ENCODE measurements at regions not wholly inside any gene's neighbourhood (a gene's known extent, or its start where the extent isn't known, plus 50 kb on each side); places are given as distances from the start of the nearest gene placed in this dataset.

DNA sequence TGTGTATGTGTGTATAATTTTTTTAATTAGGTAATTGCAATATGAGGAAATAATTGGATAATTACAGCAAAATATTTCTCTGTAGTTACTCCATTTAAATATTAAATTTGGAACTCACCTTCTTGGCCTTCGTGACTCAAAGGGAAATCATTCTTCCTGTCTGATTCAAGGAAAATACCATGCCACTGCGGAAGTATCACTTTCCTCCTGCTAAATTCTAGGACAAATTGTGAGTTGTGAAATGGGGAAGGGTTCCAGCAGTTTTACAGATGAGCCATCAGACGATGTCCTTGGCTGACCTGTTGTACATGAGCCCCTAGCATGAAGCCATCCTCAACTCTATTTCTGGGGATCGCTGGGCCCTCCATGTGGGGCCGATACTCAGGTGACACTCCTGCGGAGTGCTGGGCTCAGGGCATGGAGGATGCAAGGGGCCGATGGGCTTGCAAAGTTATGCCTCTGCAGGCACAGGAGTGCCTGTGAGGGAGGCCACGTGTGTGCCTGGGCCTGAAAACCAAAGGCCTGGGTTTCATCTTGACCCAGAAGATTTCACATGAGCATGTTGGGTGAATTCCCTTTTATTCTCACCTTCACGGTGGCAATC lies 179.6 kb upstream of the TCERG1L start:
- H3K79me1 ChIP-seq (ENCODE audit: insufficient read depth, low read depth, low read length, poor library complexity, severe bottlenecking): no peaks in the 10 kb centered on the region
- H3K23me2 ChIP-seq (ENCODE audit: insufficient read length, low read depth, low read length, poor library complexity, severe bottlenecking): no peaks in the 10 kb centered on the region
- no peaks in the 10 kb centered on the region for H3K4me1 ChIP-seq (ENCODE audit: insufficient read depth, low read length)
- DNase-seq: no peak
- H2AK5ac ChIP-seq (ENCODE audit: insufficient read length, low read length): no peak overlapping the region
- H3K79me2 ChIP-seq (ENCODE audit: insufficient read depth, low read length): no peaks in the 10 kb centered on the region
- no peak overlapping the region for H3K27ac Mint-ChIP-seq
- H3K4me1 Mint-ChIP-seq: no peaks in the 10 kb centered on the region
- no peaks in the 10 kb centered on the region; the same call in 1 of the 2 replicates for H3K27me3 Mint-ChIP-seq (ENCODE audit: low read depth)
- no peak overlapping the region for H2BK12ac ChIP-seq (ENCODE audit: insufficient read length, low read depth, low read length)
- no peak overlapping the region for H3K9ac ChIP-seq (ENCODE audit: extremely low read depth, insufficient read length, low read length)
- H3K27ac ChIP-seq (ENCODE audit: insufficient read length, low read depth, low read length): no peak overlapping the region
- no peak overlapping the region for H3K4ac ChIP-seq (ENCODE audit: low read depth, low read length)
- H3K23ac ChIP-seq (ENCODE audit: insufficient read length, low read depth, low read length): no peak overlapping the region
- no peak overlapping the region for H3K56ac ChIP-seq (ENCODE audit: insufficient read length, low read depth, low read length)
- no peak overlapping the region for H3K14ac ChIP-seq (ENCODE audit: insufficient read depth, low read length)
- H2BK15ac ChIP-seq (ENCODE audit: low read depth, low read length): no peak overlapping the region
- no peaks in the 10 kb centered on the region for H3K9me3 ChIP-seq (ENCODE audit: control insufficient read depth, low read depth, low read length)
- no peak overlapping the region for H4K8ac ChIP-seq (replicated peaks; ENCODE audit: insufficient read length, low read depth, low read length)
- H3K18ac ChIP-seq (ENCODE audit: insufficient read length, low read depth, low read length): no peak overlapping the region
- peaks cover 5 to 6% of the 10 kb centered on the region in 2 experiments for H3K9me3 Mint-ChIP-seq
- H4K20me1 ChIP-seq (ENCODE audit: control insufficient read depth, insufficient read depth, insufficient read length): no peaks in the 10 kb centered on the region
- no peak overlapping the region for H3T11ph ChIP-seq (ENCODE audit: low read length)
- no peak overlapping the region for H2AFZ ChIP-seq (ENCODE audit: low read length)
- no peak overlapping the region for H2BK20ac ChIP-seq (ENCODE audit: low read depth, low read length, poor library complexity, severe bottlenecking)
- H3K36me3 Mint-ChIP-seq (ENCODE audit: insufficient read depth in 1 of 3, low read depth in 3 of 3): no peaks in the 10 kb centered on the region; a peak in 3 of 7 replicates
- TF ChIP-seq, protein P1, sequence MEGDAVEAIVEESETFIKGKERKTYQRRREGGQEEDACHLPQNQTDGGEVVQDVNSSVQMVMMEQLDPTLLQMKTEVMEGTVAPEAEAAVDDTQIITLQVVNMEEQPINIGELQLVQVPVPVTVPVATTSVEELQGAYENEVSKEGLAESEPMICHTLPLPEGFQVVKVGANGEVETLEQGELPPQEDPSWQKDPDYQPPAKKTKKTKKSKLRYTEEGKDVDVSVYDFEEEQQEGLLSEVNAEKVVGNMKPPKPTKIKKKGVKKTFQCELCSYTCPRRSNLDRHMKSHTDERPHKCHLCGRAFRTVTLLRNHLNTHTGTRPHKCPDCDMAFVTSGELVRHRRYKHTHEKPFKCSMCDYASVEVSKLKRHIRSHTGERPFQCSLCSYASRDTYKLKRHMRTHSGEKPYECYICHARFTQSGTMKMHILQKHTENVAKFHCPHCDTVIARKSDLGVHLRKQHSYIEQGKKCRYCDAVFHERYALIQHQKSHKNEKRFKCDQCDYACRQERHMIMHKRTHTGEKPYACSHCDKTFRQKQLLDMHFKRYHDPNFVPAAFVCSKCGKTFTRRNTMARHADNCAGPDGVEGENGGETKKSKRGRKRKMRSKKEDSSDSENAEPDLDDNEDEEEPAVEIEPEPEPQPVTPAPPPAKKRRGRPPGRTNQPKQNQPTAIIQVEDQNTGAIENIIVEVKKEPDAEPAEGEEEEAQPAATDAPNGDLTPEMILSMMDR (conservative IDR thresholded peaks at IDR 0.05): no peak
- H3K4me2 ChIP-seq (ENCODE audit: insufficient read depth, insufficient read length, low read length): no peak overlapping the region
- WGBS (ENCODE audit: extremely low coverage, insufficient read length, low lambda C conversion rate): no CpG with 5 or more reads among the region's 9 CpGs
- no peak overlapping the region for H4K91ac ChIP-seq (ENCODE audit: insufficient read length, low read depth, low read length)
- H3K4me3 Mint-ChIP-seq: no peak overlapping the region
- H4K5ac ChIP-seq (ENCODE audit: insufficient read length, low read depth, low read length): no peak overlapping the region
- no peak overlapping the region for H2BK5ac ChIP-seq (ENCODE audit: insufficient read length, low read length)
- H2BK120ac ChIP-seq (ENCODE audit: low read depth, low read length, poor library complexity, severe bottlenecking): no peak overlapping the region
- no peaks in the 10 kb centered on the region for H3K27me3 ChIP-seq (ENCODE audit: insufficient read depth, low read length)
